ENCODE measurements at regions not wholly inside any gene's neighbourhood (a gene's known extent, or its start where the extent isn't known, plus 50 kb on each side); places are given as distances from the start of the nearest gene placed in this dataset.

GRCh38 chr10:57706576-57707299, 561.0 kb downstream of the IPMK start:
- TF ChIP-seq CTCF (IDR thresholded peaks at IDR 0.05) (no peak), ZFX (IDR thresholded peaks at IDR 0.05; ENCODE audit: borderline replicate concordance) (no peak)

Data from 22Rv1 (cell line).